ENCODE measurements at regions not wholly inside any gene's neighbourhood (a gene's known extent, or its start where the extent isn't known, plus 50 kb on each side); places are given as distances from the start of the nearest gene placed in this dataset.

DNA sequence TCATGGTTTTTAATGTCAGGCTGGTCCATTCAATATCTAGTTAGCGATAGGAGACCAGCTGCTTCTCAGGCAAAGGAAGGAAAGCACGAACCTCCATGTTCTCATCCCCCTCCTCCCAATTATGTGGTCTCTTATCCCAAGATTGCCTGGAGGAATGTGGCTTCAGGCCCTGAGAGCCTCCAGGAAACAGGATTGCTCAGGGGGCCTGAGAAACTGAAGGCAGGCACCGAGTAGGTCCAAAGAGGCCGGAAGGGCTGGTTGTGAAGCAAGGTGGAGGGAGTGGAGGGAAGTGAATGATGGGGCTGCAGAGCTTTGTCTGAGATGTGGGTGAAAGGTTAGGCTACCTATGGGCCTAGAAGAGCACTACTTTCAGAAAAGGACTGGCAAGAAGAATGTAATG, 188.2 kb upstream of the DDHD1 start (continued):
- TF ChIP-seq, protein P1, sequence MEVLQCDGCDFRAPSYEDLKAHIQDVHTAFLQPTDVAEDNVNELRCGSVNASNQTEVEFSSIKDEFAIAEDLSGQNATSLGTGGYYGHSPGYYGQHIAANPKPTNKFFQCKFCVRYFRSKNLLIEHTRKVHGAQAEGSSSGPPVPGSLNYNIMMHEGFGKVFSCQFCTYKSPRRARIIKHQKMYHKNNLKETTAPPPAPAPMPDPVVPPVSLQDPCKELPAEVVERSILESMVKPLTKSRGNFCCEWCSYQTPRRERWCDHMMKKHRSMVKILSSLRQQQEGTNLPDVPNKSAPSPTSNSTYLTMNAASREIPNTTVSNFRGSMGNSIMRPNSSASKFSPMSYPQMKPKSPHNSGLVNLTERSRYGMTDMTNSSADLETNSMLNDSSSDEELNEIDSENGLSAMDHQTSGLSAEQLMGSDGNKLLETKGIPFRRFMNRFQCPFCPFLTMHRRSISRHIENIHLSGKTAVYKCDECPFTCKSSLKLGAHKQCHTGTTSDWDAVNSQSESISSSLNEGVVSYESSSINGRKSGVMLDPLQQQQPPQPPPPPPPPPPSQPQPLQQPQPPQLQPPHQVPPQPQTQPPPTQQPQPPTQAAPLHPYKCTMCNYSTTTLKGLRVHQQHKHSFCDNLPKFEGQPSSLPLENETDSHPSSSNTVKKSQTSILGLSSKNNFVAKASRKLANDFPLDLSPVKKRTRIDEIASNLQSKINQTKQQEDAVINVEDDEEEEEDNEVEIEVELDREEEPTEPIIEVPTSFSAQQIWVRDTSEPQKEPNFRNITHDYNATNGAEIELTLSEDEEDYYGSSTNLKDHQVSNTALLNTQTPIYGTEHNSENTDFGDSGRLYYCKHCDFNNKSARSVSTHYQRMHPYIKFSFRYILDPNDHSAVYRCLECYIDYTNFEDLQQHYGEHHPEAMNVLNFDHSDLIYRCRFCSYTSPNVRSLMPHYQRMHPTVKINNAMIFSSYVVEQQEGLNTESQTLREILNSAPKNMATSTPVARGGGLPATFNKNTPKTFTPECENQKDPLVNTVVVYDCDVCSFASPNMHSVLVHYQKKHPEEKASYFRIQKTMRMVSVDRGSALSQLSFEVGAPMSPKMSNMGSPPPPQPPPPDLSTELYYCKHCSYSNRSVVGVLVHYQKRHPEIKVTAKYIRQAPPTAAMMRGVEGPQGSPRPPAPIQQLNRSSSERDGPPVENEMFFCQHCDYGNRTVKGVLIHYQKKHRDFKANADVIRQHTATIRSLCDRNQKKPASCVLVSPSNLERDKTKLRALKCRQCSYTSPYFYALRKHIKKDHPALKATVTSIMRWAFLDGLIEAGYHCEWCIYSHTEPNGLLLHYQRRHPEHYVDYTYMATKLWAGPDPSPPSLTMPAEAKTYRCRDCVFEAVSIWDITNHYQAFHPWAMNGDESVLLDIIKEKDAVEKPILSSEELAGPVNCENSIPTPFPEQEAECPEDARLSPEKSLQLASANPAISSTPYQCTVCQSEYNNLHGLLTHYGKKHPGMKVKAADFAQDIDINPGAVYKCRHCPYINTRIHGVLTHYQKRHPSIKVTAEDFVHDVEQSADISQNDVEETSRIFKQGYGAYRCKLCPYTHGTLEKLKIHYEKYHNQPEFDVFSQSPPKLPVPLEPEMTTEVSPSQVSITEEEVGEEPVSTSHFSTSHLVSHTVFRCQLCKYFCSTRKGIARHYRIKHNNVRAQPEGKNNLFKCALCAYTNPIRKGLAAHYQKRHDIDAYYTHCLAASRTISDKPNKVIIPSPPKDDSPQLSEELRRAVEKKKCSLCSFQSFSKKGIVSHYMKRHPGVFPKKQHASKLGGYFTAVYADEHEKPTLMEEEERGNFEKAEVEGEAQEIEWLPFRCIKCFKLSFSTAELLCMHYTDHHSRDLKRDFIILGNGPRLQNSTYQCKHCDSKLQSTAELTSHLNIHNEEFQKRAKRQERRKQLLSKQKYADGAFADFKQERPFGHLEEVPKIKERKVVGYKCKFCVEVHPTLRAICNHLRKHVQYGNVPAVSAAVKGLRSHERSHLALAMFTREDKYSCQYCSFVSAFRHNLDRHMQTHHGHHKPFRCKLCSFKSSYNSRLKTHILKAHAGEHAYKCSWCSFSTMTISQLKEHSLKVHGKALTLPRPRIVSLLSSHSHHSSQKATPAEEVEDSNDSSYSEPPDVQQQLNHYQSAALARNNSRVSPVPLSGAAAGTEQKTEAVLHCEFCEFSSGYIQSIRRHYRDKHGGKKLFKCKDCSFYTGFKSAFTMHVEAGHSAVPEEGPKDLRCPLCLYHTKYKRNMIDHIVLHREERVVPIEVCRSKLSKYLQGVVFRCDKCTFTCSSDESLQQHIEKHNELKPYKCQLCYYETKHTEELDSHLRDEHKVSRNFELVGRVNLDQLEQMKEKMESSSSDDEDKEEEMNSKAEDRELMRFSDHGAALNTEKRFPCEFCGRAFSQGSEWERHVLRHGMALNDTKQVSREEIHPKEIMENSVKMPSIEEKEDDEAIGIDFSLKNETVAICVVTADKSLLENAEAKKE (CRISPR knock-in tag; IDR thresholded peaks at IDR 0.05), result no peak
- TF ChIP-seq EZH2phosphoT487 (IDR thresholded peaks at IDR 0.05; ENCODE audit: unreplicated experiment) (no peak), JUNB (IDR thresholded peaks at IDR 0.05; ENCODE audit: unreplicated experiment) (no peak)
- TF ChIP-seq, protein P2, sequence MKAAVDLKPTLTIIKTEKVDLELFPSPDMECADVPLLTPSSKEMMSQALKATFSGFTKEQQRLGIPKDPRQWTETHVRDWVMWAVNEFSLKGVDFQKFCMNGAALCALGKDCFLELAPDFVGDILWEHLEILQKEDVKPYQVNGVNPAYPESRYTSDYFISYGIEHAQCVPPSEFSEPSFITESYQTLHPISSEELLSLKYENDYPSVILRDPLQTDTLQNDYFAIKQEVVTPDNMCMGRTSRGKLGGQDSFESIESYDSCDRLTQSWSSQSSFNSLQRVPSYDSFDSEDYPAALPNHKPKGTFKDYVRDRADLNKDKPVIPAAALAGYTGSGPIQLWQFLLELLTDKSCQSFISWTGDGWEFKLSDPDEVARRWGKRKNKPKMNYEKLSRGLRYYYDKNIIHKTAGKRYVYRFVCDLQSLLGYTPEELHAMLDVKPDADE (IDR thresholded peaks at IDR 0.05), result no peak
- TF ChIP-seq, protein P3, sequence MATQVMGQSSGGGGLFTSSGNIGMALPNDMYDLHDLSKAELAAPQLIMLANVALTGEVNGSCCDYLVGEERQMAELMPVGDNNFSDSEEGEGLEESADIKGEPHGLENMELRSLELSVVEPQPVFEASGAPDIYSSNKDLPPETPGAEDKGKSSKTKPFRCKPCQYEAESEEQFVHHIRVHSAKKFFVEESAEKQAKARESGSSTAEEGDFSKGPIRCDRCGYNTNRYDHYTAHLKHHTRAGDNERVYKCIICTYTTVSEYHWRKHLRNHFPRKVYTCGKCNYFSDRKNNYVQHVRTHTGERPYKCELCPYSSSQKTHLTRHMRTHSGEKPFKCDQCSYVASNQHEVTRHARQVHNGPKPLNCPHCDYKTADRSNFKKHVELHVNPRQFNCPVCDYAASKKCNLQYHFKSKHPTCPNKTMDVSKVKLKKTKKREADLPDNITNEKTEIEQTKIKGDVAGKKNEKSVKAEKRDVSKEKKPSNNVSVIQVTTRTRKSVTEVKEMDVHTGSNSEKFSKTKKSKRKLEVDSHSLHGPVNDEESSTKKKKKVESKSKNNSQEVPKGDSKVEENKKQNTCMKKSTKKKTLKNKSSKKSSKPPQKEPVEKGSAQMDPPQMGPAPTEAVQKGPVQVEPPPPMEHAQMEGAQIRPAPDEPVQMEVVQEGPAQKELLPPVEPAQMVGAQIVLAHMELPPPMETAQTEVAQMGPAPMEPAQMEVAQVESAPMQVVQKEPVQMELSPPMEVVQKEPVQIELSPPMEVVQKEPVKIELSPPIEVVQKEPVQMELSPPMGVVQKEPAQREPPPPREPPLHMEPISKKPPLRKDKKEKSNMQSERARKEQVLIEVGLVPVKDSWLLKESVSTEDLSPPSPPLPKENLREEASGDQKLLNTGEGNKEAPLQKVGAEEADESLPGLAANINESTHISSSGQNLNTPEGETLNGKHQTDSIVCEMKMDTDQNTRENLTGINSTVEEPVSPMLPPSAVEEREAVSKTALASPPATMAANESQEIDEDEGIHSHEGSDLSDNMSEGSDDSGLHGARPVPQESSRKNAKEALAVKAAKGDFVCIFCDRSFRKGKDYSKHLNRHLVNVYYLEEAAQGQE (IDR thresholded peaks at IDR 0.05; ENCODE audit: unreplicated experiment), result no peak

Data from GM23338 (cell line).